Breast epithelium (tissue), 3 donors: ENCODE measurements at regions not wholly inside any gene's neighbourhood (a gene's known extent, or its start where the extent isn't known, plus 50 kb on each side); places are given as distances from the start of the nearest gene placed in this dataset.

Experiments used
- POLR2A ChIP-seq: fragments of 450-650 bp; IDR thresholded peaks from one replicate; pipeline ENCODE4 v1.6.1; 2016; ENCODE audit warnings: antibody characterized with exemption, mild to moderate bottlenecking, moderate library complexity
- POLR2AphosphoS5 ChIP-seq, 3 donors: sonication (generic); formaldehyde crosslinking; IDR thresholded peaks; one replicate each; pipeline ENCODE4 v1.6.1; 2017; ENCODE audit warnings: antibody characterized with exemption in 3 of 3
- TF ChIP-seq, protein P1 (sequence below), 3 donors: fragments of 450-650 bp; IDR thresholded peaks; one replicate each; pipeline ENCODE4 v1.5.1; 2016 to 2017; ENCODE audit warnings: antibody characterized with exemption in 3 of 3, mild to moderate bottlenecking in 3 of 3, moderate library complexity in 3 of 3

DNA sequence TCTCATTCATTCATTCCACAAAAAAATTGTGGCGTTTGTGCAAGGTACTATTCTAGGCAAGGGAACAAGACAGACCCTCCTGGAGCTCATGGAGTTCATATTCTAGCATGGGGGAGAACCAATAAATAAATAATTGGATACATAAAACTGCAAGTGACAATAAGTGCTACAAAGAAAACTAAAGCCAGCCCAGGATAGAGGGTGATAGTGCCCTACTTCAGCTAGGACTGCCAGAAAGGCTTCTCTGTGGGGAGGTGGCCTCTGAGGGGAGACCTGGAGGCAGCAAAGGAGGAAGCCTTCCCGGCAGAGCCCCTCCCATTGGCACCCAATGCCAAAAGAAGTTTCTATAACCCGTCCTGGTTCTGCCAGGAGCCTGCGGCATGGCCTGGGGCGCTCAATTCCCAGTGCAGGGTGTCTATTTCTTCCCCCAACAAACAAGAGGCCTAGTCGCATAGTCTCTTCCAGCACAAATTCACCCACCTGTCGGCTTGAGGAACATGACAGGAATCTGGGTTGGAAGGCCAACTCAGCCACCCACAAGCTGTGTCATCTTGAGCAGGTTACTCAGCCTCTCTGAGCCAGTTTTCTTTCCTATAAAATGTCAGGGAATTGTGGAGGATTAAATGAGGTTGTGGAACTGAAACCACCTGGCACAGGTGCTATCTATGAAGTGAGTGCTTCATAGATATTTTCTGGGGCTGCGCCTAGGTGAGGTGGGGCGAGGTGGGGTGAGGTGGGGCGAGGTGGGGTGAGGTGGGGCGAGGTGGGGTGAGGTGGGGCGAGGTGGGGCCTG is 94.3 kb downstream of the ZFP36L2 start:
- TF ChIP-seq, protein P1, sequence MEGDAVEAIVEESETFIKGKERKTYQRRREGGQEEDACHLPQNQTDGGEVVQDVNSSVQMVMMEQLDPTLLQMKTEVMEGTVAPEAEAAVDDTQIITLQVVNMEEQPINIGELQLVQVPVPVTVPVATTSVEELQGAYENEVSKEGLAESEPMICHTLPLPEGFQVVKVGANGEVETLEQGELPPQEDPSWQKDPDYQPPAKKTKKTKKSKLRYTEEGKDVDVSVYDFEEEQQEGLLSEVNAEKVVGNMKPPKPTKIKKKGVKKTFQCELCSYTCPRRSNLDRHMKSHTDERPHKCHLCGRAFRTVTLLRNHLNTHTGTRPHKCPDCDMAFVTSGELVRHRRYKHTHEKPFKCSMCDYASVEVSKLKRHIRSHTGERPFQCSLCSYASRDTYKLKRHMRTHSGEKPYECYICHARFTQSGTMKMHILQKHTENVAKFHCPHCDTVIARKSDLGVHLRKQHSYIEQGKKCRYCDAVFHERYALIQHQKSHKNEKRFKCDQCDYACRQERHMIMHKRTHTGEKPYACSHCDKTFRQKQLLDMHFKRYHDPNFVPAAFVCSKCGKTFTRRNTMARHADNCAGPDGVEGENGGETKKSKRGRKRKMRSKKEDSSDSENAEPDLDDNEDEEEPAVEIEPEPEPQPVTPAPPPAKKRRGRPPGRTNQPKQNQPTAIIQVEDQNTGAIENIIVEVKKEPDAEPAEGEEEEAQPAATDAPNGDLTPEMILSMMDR (IDR thresholded peaks at IDR 0.05), result no peak
- TF ChIP-seq POLR2A (no peak), POLR2AphosphoS5 (IDR thresholded peaks at IDR 0.05) (no peak)
